Kidney epithelial cell (primary cell): ENCODE measurements at regions not wholly inside any gene's neighbourhood (a gene's known extent, or its start where the extent isn't known, plus 50 kb on each side); places are given as distances from the start of the nearest gene placed in this dataset.
"Not testable (repeated sequence)": the region's sequence is repeated elsewhere in the genome, so short reads cannot be mapped to it uniquely, and the experiment has no call there.

ENCODE experiments used
- DNase-seq: peaks from one replicate; pipeline ENCODE4 v3.0.0-alpha.2; 2010; ENCODE audit warnings: low read depth
- H3K27me3 ChIP-seq: 2 replicates; pipeline ENCODE4 v1.6.0; 2011; ENCODE audit warnings: low read length; ENCODE audit not compliant: control insufficient read depth, insufficient read depth
- H3K36me3 ChIP-seq: 2 replicates; pipeline ENCODE4 v1.5.1; 2011; ENCODE audit warnings: low read length; ENCODE audit not compliant: control insufficient read depth, insufficient read depth
- H3K4me3 ChIP-seq: 2 replicates; pipeline ENCODE4 v1.5.1; 2011; ENCODE audit warnings: low read depth, mild to moderate bottlenecking, control low read depth, low read length
- TF ChIP-seq, protein P1 (sequence below): IDR thresholded peaks from 2 replicates; pipeline ENCODE4 v1.5.1; 2011; ENCODE audit warnings: mild to moderate bottlenecking, moderate library complexity, low read length, control low read depth, inconsistent platforms; ENCODE audit not compliant: insufficient read depth, poor library complexity, severe bottlenecking

DNA sequence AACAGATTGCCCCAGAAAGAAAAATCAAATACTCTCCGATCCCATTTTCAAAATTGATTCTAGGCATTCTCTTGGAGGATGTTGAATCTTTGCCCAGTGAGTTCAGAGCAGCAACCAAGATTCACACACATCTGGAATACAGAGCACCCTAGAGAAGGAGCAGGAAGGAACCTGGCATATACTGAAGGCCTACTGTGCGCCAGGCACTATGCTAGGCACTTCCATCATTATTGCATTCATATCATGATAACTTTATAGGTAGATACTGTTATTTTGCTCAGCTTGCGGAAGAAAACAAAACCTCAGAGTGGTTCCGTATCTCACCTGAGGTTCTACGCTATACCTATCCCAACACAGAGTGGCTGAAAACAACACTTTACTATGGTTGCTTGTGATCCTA is 160.3 kb upstream of the SERTAD2 start:
- TF ChIP-seq, protein P1, sequence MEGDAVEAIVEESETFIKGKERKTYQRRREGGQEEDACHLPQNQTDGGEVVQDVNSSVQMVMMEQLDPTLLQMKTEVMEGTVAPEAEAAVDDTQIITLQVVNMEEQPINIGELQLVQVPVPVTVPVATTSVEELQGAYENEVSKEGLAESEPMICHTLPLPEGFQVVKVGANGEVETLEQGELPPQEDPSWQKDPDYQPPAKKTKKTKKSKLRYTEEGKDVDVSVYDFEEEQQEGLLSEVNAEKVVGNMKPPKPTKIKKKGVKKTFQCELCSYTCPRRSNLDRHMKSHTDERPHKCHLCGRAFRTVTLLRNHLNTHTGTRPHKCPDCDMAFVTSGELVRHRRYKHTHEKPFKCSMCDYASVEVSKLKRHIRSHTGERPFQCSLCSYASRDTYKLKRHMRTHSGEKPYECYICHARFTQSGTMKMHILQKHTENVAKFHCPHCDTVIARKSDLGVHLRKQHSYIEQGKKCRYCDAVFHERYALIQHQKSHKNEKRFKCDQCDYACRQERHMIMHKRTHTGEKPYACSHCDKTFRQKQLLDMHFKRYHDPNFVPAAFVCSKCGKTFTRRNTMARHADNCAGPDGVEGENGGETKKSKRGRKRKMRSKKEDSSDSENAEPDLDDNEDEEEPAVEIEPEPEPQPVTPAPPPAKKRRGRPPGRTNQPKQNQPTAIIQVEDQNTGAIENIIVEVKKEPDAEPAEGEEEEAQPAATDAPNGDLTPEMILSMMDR: no peak
- DNase-seq: no peak
- H3K27me3 ChIP-seq: no peaks in the 10 kb centered on the region

DNA sequence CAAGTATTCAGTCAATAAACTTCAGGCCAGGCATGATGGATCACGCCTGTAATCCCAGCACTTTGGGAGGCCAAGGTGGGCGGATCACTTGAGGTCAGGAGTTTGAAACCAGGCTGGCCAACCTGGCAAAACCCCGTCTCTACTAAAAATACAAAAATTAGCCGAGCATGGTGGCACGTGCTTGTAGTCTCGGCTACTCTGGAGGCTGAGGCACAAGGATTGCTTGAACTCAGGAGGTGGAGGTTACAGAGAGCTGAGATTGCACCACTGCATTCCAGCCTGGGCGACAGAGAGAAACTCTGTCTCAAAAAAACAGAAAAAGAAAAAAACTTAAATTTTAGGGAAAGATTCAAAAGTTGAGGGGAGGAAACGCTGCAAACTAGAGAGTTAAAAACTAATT is 162.8 kb upstream of the SERTAD2 start:
- not testable (repeated sequence) for H3K36me3 ChIP-seq, H3K4me3 ChIP-seq, DNase-seq, H3K27me3 ChIP-seq

More for the DNA sequence above, 160.3 kb upstream of the SERTAD2 start:
- no peaks in the 10 kb centered on the region for H3K36me3 ChIP-seq
- no peak overlapping the region for H3K4me3 ChIP-seq

DNA sequence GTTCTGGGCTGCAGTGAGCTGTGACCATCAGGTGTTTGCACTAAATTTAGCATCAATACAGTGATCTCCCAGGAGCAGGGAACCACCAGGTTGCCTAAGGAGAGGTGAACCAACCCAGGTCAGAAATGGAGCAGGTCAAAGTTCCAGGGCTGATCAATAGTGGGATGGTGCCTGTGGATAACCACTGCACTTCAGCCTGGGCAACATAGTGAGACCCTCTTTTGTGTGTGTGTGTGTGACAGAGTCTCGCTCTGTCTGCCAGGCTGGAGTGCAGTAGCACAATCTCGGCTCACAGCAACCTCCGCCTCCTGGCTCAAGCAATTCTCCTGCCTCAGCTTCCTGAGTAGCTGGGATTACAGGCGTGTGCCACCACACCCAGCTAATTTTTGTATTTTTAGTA is 163.7 kb upstream of the SERTAD2 start:
- TF ChIP-seq, protein P1: no peak
- no peak for DNase-seq

DNA sequence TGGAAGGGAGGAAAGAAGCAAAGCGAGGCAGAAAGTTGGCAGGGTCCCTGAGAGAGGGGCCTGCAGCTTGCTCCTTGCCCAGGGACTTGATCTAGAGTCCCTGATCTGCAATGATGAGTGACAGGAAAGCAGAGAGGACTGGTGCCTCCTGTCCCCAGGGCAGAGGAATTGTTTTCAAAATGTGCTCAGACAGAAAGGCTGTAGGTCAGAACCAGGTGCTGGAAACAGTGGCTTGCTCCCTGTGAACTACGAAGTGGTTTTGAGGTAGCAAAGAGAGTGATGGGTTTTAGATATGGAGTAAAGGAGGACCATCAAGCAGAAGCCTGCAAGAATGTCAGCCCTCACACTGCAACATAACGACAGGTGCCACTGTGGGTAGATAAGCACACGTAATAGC is 164.9 kb upstream of the SERTAD2 start:
- H3K36me3 ChIP-seq: no peaks in the 10 kb centered on the region
- H3K4me3 ChIP-seq: no peak overlapping the region
- H3K27me3 ChIP-seq: no peaks in the 10 kb centered on the region
- TF ChIP-seq, protein P1: no peak
- DNase-seq: no peak

More for the DNA sequence above, 163.7 kb upstream of the SERTAD2 start:
- Histone ChIP-seq H3K36me3 (no peaks in the 10 kb centered on the region), H3K27me3 (no peaks in the 10 kb centered on the region), H3K4me3 (no peak overlapping the region)

DNA sequence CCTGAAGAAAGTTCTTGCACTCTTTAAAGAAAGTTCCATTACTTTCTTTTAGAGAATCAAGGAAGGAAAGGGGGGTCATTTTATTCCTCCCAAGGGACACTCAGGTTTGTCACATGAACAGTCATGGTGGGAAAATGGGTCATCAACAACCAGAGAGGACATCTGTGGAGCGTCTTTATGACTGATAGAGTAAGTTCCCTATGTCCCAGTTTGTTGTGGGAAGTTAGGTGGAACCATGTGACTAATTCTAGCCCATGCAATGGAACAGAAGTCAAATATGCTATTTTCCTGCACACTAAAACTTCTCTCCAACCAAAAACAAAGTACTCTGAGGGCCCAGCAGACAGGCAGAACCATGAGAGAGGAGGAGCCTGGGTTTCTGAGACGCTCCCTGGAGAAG is 165.6 kb upstream of the SERTAD2 start:
- DNase-seq: no peak
- TF ChIP-seq, protein P1: no peak
- no peak overlapping the region for H3K4me3 ChIP-seq
- H3K27me3 ChIP-seq: no peaks in the 10 kb centered on the region
- H3K36me3 ChIP-seq: no peaks in the 10 kb centered on the region

DNA sequence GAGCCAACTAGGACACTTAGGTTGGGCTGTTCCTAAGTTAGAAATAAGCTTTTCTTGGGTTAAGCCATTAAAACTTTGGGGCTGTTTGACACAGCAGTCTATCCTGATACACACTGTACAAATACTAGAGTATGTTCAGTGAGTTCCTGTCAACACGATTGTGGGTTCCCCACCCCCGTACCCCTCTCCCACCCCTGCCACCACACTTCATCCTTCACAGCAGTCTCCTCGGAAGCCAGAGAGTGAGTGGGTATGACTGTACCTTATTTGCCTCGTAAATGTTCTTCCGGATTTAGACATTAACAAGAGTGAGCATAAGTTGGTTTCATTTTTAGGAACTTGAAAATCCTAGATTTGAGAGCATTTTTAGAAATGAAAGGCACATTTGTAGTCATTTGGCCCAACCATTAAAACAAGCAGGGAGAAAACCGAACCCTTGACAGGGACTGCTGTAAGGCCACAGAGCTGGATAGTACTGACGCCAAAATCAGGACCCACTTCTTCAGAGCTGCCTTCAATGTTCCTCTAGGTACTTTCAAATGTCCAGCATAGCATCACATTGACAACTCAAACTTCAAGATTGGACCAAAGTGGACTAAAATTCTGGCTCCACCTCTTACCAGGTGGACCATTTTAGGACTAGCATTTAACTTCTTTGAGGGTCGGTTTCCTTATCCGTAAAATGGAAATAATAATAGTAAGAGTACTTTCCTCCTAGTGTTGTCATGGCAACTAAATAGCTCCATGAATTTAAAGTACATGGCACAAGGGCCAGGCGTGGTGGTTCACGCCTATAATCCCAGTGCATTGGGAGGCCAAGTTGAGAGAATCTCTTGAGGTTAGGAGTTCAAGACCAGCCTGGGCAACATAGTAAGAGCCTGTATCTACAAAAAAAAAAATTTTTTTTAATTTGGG is 166.3 kb upstream of the SERTAD2 start:
- H3K36me3 ChIP-seq: no peaks in the 10 kb centered on the region
- DNase-seq: no peak
- TF ChIP-seq, protein P1: no peak
- no peaks in the 10 kb centered on the region for H3K27me3 ChIP-seq
- H3K4me3 ChIP-seq: no peak overlapping the region
